A549 (cell line): ENCODE measurements at regions not wholly inside any gene's neighbourhood (a gene's known extent, or its start where the extent isn't known, plus 50 kb on each side); places are given as distances from the start of the nearest gene placed in this dataset.

ENCODE experiments used
- EP300 ChIP-seq, 2 experiments: fragments of >200 bp; sonication (Bioruptor Twin); formaldehyde crosslinking; IDR thresholded peaks; 2 replicates in 1 of 2; 3 replicates in 1 of 2; pipeline ENCODE4 v1.6.1; 2016 to 2017
- POLR2A ChIP-seq: IDR thresholded peaks from 2 replicates; pipeline ENCODE4 v1.6.1; 2012; ENCODE audit warnings: mild to moderate bottlenecking, low read length
- TF ChIP-seq, protein P1 (sequence below): fragments of 200-600 bp; sonication (generic); IDR thresholded peaks from 2 replicates; pipeline ENCODE4 v1.6.1; 2016; ENCODE audit warnings: antibody characterized with exemption, mild to moderate bottlenecking, moderate library complexity
- TF ChIP-seq, protein P2 (sequence below): IDR thresholded peaks from 2 replicates; pipeline ENCODE4 v1.6.1; 2012
- TF ChIP-seq, protein P3 (sequence below): IDR thresholded peaks from 2 replicates; pipeline ENCODE4 v1.6.1; 2012

DNA sequence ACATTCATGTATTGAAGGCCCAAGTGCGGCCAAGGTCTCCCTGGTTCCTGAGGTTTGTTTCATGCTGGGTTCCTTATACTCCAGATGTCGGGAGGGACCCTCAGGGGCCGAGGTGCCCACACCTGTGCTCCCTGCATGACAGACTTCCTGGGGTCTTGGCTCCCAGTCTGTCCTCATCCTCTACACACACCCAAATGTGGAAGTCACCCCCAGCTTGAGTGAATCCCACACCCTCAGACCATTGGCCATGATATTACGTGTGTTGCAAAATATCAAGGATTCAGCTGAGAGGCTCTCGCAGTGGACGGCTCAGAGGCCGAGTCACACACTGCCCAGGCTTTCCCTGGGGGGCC, 82.2 kb upstream of the DUSP22 start:
- TF ChIP-seq, protein P1, sequence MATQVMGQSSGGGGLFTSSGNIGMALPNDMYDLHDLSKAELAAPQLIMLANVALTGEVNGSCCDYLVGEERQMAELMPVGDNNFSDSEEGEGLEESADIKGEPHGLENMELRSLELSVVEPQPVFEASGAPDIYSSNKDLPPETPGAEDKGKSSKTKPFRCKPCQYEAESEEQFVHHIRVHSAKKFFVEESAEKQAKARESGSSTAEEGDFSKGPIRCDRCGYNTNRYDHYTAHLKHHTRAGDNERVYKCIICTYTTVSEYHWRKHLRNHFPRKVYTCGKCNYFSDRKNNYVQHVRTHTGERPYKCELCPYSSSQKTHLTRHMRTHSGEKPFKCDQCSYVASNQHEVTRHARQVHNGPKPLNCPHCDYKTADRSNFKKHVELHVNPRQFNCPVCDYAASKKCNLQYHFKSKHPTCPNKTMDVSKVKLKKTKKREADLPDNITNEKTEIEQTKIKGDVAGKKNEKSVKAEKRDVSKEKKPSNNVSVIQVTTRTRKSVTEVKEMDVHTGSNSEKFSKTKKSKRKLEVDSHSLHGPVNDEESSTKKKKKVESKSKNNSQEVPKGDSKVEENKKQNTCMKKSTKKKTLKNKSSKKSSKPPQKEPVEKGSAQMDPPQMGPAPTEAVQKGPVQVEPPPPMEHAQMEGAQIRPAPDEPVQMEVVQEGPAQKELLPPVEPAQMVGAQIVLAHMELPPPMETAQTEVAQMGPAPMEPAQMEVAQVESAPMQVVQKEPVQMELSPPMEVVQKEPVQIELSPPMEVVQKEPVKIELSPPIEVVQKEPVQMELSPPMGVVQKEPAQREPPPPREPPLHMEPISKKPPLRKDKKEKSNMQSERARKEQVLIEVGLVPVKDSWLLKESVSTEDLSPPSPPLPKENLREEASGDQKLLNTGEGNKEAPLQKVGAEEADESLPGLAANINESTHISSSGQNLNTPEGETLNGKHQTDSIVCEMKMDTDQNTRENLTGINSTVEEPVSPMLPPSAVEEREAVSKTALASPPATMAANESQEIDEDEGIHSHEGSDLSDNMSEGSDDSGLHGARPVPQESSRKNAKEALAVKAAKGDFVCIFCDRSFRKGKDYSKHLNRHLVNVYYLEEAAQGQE: no peak
- TF ChIP-seq, protein P2, sequence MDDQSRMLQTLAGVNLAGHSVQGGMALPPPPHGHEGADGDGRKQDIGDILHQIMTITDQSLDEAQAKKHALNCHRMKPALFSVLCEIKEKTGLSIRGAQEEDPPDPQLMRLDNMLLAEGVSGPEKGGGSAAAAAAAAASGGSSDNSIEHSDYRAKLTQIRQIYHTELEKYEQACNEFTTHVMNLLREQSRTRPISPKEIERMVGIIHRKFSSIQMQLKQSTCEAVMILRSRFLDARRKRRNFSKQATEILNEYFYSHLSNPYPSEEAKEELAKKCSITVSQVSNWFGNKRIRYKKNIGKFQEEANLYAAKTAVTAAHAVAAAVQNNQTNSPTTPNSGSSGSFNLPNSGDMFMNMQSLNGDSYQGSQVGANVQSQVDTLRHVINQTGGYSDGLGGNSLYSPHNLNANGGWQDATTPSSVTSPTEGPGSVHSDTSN: no peak
- TF ChIP-seq POLR2A (no peak), EP300 (IDR thresholded peaks at IDR 0.05) (no peak)
- TF ChIP-seq, protein P3, sequence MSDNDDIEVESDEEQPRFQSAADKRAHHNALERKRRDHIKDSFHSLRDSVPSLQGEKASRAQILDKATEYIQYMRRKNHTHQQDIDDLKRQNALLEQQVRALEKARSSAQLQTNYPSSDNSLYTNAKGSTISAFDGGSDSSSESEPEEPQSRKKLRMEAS: no peak
